SU-DHL-6 (cell line): ENCODE measurements at regions not wholly inside any gene's neighbourhood (a gene's known extent, or its start where the extent isn't known, plus 50 kb on each side); places are given as distances from the start of the nearest gene placed in this dataset.

ENCODE experiments used
- H2AFZ ChIP-seq: fragments of 200-600 bp; sonication (generic); 2 replicates; pipeline ENCODE4 v1.6.1; 2014; ENCODE audit warnings: low read depth, mild to moderate bottlenecking, moderate library complexity, mixed read lengths, antibody characterized with exemption, low read length; ENCODE audit not compliant: severe bottlenecking
- H3F3A ChIP-seq: fragments of 200-600 bp; shearing (Covaris generic); 2 replicates; pipeline ENCODE4 v1.6.0; 2016; ENCODE audit warnings: antibody characterized with exemption, mild to moderate bottlenecking; ENCODE audit not compliant: insufficient read depth
- H3K27ac ChIP-seq: fragments of 200-600 bp; sonication (generic); 2 replicates; pipeline ENCODE4 v1.5.1; 2016; ENCODE audit warnings: low read depth, mild to moderate bottlenecking, low read length, moderate library complexity, mixed read lengths
- H3K27me3 ChIP-seq: fragments of 200-600 bp; sonication (generic), shearing (Covaris generic); 2 replicates; pipeline ENCODE4 v1.6.0; 2014; ENCODE audit warnings: mild to moderate bottlenecking, low read length
- H3K36me3 ChIP-seq: fragments of 200-600 bp; sonication (generic); 2 replicates; pipeline ENCODE4 v1.6.1; 2014; ENCODE audit warnings: mild to moderate bottlenecking, low read length, mixed read lengths
- H3K4me2 ChIP-seq: fragments of 300-600, 200-600 bp; shearing (Covaris generic), sonication (generic); 2 replicates; pipeline ENCODE4 v1.6.0; 2014; ENCODE audit warnings: low read length, low read depth, mild to moderate bottlenecking; ENCODE audit not compliant: poor library complexity, severe bottlenecking
- H3K4me3 ChIP-seq: fragments of 200-600 bp; sonication (generic); 2 replicates; pipeline ENCODE4 v1.5.1; 2014; ENCODE audit warnings: antibody characterized with exemption, low read length, mild to moderate bottlenecking, mixed read lengths; ENCODE audit not compliant: insufficient read depth, poor library complexity, severe bottlenecking
- H3K79me2 ChIP-seq: fragments of 200-600 bp; sonication (generic); 2 replicates; pipeline ENCODE4 v1.6.1; 2014; ENCODE audit warnings: mild to moderate bottlenecking, low read length, moderate library complexity; ENCODE audit not compliant: insufficient read depth
- H3K9ac ChIP-seq: fragments of 200-600 bp; sonication (generic); 2 replicates; pipeline ENCODE4 v1.7.0; 2014; ENCODE audit warnings: mild to moderate bottlenecking, low read length
- H3K9me2 ChIP-seq: fragments of 200-600 bp; sonication (generic); replicated peaks from 2 replicates; pipeline ENCODE4 v1.6.1; 2014; ENCODE audit warnings: low read length; ENCODE audit not compliant: insufficient read depth
- H3K9me3 ChIP-seq: fragments of 200-600 bp; sonication (generic); 2 replicates; pipeline ENCODE4 v1.6.1; 2014; ENCODE audit warnings: low read length, mixed read lengths; ENCODE audit not compliant: insufficient read depth
- H4K20me1 ChIP-seq: fragments of 200-600 bp; sonication (generic); 2 replicates; pipeline ENCODE4 v1.6.1; 2014; ENCODE audit warnings: low read depth, mild to moderate bottlenecking, antibody characterized with exemption, low read length, moderate library complexity, mixed read lengths
- EZH2phosphoT487 ChIP-seq: fragments of 200-600 bp; sonication (generic), shearing (Covaris generic); conservative IDR thresholded peaks from 2 replicates; pipeline ENCODE4 v1.6.1; 2018; ENCODE audit warnings: mild to moderate bottlenecking, antibody characterized with exemption, low read length, moderate library complexity, mixed read lengths
- TF ChIP-seq, protein P1 (sequence below): fragments of 200-600 bp; sonication (generic); IDR thresholded peaks from one replicate; pipeline ENCODE4 v1.5.1; 2017; ENCODE audit warnings: antibody characterized with exemption, mild to moderate bottlenecking, low read length, moderate library complexity; ENCODE audit not compliant: insufficient read depth, poor library complexity, severe bottlenecking

- Histone ChIP-seq H3K27me3 (no peaks in the 10 kb centered on the region), H3K79me2 (no peaks in the 10 kb centered on the region), H3F3A (no peaks in the 10 kb centered on the region), H3K4me2 (no peak overlapping the region), H4K20me1 (no peaks in the 10 kb centered on the region), H3K36me3 (no peaks in the 10 kb centered on the region), H3K9ac (no peak overlapping the region), H3K9me2 (no peaks in the 10 kb centered on the region), H2AFZ (no peak overlapping the region), H3K4me3 (no peak overlapping the region), H3K27ac (no peak overlapping the region), H3K9me3 (no peaks in the 10 kb centered on the region)
- TF ChIP-seq EZH2phosphoT487, result no peak
- TF ChIP-seq, protein P1, sequence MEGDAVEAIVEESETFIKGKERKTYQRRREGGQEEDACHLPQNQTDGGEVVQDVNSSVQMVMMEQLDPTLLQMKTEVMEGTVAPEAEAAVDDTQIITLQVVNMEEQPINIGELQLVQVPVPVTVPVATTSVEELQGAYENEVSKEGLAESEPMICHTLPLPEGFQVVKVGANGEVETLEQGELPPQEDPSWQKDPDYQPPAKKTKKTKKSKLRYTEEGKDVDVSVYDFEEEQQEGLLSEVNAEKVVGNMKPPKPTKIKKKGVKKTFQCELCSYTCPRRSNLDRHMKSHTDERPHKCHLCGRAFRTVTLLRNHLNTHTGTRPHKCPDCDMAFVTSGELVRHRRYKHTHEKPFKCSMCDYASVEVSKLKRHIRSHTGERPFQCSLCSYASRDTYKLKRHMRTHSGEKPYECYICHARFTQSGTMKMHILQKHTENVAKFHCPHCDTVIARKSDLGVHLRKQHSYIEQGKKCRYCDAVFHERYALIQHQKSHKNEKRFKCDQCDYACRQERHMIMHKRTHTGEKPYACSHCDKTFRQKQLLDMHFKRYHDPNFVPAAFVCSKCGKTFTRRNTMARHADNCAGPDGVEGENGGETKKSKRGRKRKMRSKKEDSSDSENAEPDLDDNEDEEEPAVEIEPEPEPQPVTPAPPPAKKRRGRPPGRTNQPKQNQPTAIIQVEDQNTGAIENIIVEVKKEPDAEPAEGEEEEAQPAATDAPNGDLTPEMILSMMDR, result no peak
Measured at GRCh38 chr18:46301081-46301480, 196.9 kb downstream of the HAUS1 start.

- Histone ChIP-seq H4K20me1 (no peaks in the 10 kb centered on the region), H3K9me2 (no peaks in the 10 kb centered on the region), H2AFZ (no peak overlapping the region), H3K4me3 (no peak overlapping the region), H3F3A (no peaks in the 10 kb centered on the region), H3K9me3 (no peaks in the 10 kb centered on the region), H3K36me3 (no peaks in the 10 kb centered on the region), H3K27me3 (no peaks in the 10 kb centered on the region), H3K4me2 (no peak overlapping the region), H3K9ac (no peak overlapping the region), H3K79me2 (no peaks in the 10 kb centered on the region), H3K27ac (no peak overlapping the region)
- TF ChIP-seq EZH2phosphoT487, result no peak
Measured at GRCh38 chr18:46301571-46301970, 197.4 kb downstream of the HAUS1 start.

DNA sequence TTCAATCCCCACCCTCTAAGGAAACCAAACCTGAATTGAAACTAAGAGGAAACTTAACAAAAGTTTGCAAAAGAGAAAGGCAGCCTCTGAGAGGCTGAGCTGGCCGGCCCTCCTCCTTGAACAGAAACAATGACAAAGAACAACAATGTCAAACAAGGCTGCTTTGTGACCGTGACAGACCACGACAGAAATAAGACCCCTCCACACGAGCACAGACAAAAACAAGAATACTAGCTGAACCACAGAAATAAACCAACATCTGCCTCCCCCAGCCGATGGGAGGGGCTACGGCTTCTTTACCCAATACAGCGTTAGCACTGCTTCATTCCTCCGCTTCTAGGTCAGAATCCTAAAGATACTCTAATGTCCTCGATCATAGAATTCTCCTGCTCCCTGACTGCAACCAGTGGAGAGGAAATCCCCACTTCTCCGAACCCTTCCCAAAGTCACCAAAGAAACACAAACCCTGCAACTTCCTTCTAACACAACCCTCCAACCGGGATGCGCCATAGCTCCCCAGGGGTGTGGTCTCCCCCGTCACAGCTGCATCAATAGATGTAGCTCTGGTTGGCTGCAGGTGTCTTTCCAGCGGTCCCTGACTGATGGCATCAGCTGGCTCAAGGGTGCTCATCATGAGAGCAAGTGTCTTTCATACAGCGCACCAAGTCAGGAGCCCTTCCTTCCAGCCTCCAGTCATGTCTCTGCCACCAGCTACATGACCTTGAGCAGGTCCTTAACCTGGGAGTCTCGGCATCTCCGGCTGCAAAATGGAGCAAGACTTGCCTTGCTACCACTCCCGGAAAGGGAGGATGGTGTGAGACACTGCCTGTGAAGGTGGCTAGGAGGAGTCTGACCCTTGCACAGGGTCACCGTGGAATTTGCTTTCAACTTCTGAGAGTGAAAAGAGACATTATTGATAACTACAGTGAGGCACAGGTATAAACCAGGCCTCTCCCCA lies 198.6 kb downstream of the HAUS1 start:
- Histone ChIP-seq H3K36me3 (no peaks in the 10 kb centered on the region), H3K27me3 (no peaks in the 10 kb centered on the region), H3F3A (no peaks in the 10 kb centered on the region), H3K9ac (no peak overlapping the region), H3K79me2 (no peaks in the 10 kb centered on the region), H3K9me2 (no peaks in the 10 kb centered on the region), H3K4me3 (no peak overlapping the region), H3K27ac (no peak overlapping the region), H3K4me2 (no peak overlapping the region), H4K20me1 (no peaks in the 10 kb centered on the region), H3K9me3 (no peaks in the 10 kb centered on the region), H2AFZ (no peak overlapping the region)
- TF ChIP-seq, protein P1, result no peak
- no peak for TF ChIP-seq EZH2phosphoT487

- Histone ChIP-seq H3K36me3 (no peaks in the 10 kb centered on the region), H3K27ac (no peak overlapping the region), H3K9me3 (no peaks in the 10 kb centered on the region), H3K27me3 (no peaks in the 10 kb centered on the region), H3K9me2 (no peaks in the 10 kb centered on the region), H2AFZ (no peak overlapping the region), H3K79me2 (no peaks in the 10 kb centered on the region), H3K9ac (no peak overlapping the region), H3K4me2 (no peak overlapping the region), H3K4me3 (no peak overlapping the region), H4K20me1 (no peaks in the 10 kb centered on the region), H3F3A (no peaks in the 10 kb centered on the region)
- TF ChIP-seq, protein P1, result no peak
- no peak for TF ChIP-seq EZH2phosphoT487
Measured at GRCh38 chr18:46310258-46310657, 206.1 kb downstream of the HAUS1 start.
